Endothelial cell of umbilical vein (primary cell): ENCODE measurements at regions not wholly inside any gene's neighbourhood (a gene's known extent, or its start where the extent isn't known, plus 50 kb on each side); places are given as distances from the start of the nearest gene placed in this dataset.

Experiments used
- BruUV-seq: library from RNA; stranded (reverse); fragments of 400-500 nt; replicated peaks from 2 replicates; lab custom pipeline; 2021; lab: Mats Ljungman, UMichigan
- CTCF ChIA-PET: fragments of 300-600, 350-600 bp; sonication (Branson Sonifier 250); formaldehyde crosslinking; loops from one replicate; lab custom pipeline; 2021; ENCODE audit warnings: antibody characterized with exemption, inconsistent platforms; lab: Charles Lee
- POLR2A ChIA-PET: fragments of 300-600, 350-600 bp; sonication (Branson Sonifier 250); formaldehyde crosslinking; loops from one replicate; lab custom pipeline; 2021; ENCODE audit warnings: antibody characterized with exemption, inconsistent platforms; lab: Charles Lee
- DNase-seq: peaks from one replicate; pipeline ENCODE4 v3.0.0-alpha.2; 2011; ENCODE audit warnings: low read depth, low spot score
- FAIRE-seq: peaks from 2 replicates; lab custom pipeline; 2011; peaks lifted over from hg19 to GRCh38; lab: Jason Lieb, UNC
- H2AFZ ChIP-seq: 2 replicates; pipeline ENCODE4 v1.6.0; 2012; ENCODE audit warnings: low read depth, low read length, control low read depth, inconsistent platforms
- H3K27ac ChIP-seq: 2 replicates; pipeline ENCODE4 v1.5.1; 2011; ENCODE audit warnings: low read depth, mild to moderate bottlenecking, control low read depth, low read length, moderate library complexity; ENCODE audit not compliant: insufficient read depth
- H3K27me3 ChIP-seq, 2 experiments: 2 replicates each; pipeline versions ENCODE4 v1.6.0 to v1.6.1; 2011; ENCODE audit warnings: low read length in 2 of 2, mixed read lengths in 1 of 2; ENCODE audit not compliant: control insufficient read depth in 2 of 2, insufficient read depth in 2 of 2
- H3K36me3 ChIP-seq, 2 experiments: 2 replicates in 1 of 2; 3 replicates in 1 of 2; pipeline ENCODE4 v1.5.1; 2011; ENCODE audit warnings: low read length in 2 of 2, mild to moderate bottlenecking in 1 of 2, moderate library complexity in 1 of 2; ENCODE audit not compliant: control insufficient read depth in 2 of 2, insufficient read depth in 2 of 2; ENCODE audit errors: extremely low read depth in 1 of 2
- H3K4me1 ChIP-seq: 3 replicates; pipeline ENCODE4 v1.5.1; 2011; ENCODE audit warnings: mild to moderate bottlenecking, low read length; ENCODE audit not compliant: control insufficient read depth, insufficient read depth; ENCODE audit errors: extremely low read depth
- H3K4me2 ChIP-seq: 2 replicates; pipeline ENCODE4 v1.6.1; 2011; ENCODE audit warnings: low read length, control low read depth, mixed read lengths; ENCODE audit not compliant: insufficient read depth
- H3K4me3 ChIP-seq, 3 experiments: fragments of 200-600 bp in 1 of 3; sonication (generic), shearing (Covaris generic) in 1 of 3; replicated peaks in 1 of 3; 2 replicates each; pipeline ENCODE4 v1.5.1; 2011 to 2016; ENCODE audit warnings: control low read depth in 3 of 3, low read length in 3 of 3, mild to moderate bottlenecking in 2 of 3, inconsistent platforms in 1 of 3, low read depth in 1 of 3, moderate library complexity in 1 of 3; ENCODE audit not compliant: insufficient read depth in 1 of 3
- H3K79me2 ChIP-seq: 2 replicates; pipeline ENCODE4 v1.6.0; 2012; ENCODE audit warnings: low read length, inconsistent platforms; ENCODE audit not compliant: control insufficient read depth, insufficient read depth
- H3K9ac ChIP-seq: replicated peaks from 2 replicates; pipeline ENCODE3; 2011; ENCODE audit warnings: low read length, control low read depth; ENCODE audit not compliant: insufficient read depth; ENCODE audit errors: extremely low read depth
- H3K9me1 ChIP-seq: replicated peaks from 3 replicates; pipeline ENCODE4 v1.6.0; 2011; ENCODE audit warnings: mild to moderate bottlenecking, low read length; ENCODE audit not compliant: control insufficient read depth, insufficient read depth; ENCODE audit errors: extremely low read depth
- H3K9me3 ChIP-seq: replicated peaks from 2 replicates; pipeline ENCODE4 v1.5.1; 2012; ENCODE audit warnings: low read length, inconsistent platforms; ENCODE audit not compliant: control insufficient read depth, insufficient read depth
- H4K20me1 ChIP-seq: replicated peaks from 2 replicates; pipeline ENCODE3; 2011; ENCODE audit warnings: mild to moderate bottlenecking, low read length; ENCODE audit not compliant: control insufficient read depth, insufficient read depth; ENCODE audit errors: extremely low read depth
- EZH2 ChIP-seq: IDR thresholded peaks from 2 replicates; pipeline ENCODE4 v1.6.1; 2012; ENCODE audit warnings: borderline replicate concordance, low read depth, mild to moderate bottlenecking, moderate library complexity, low read length, inconsistent platforms; ENCODE audit not compliant: severe bottlenecking
- FOS ChIP-seq: IDR thresholded peaks from 2 replicates; pipeline ENCODE4 v1.6.1; 2011; ENCODE audit warnings: mild to moderate bottlenecking, low read length, moderate library complexity, borderline replicate concordance; ENCODE audit not compliant: insufficient read depth
- GATA2 ChIP-seq: IDR thresholded peaks from 2 replicates; pipeline ENCODE4 v1.7.0; 2011; ENCODE audit warnings: low read depth, mild to moderate bottlenecking, moderate library complexity, mixed read lengths, low read length; ENCODE audit not compliant: insufficient read length, insufficient read depth
- JUN ChIP-seq: IDR thresholded peaks from 2 replicates; pipeline ENCODE4 v1.6.1; 2011; ENCODE audit warnings: borderline replicate concordance, low read depth; ENCODE audit not compliant: insufficient read length, insufficient read depth
- MAX ChIP-seq: IDR thresholded peaks from 2 replicates; pipeline ENCODE4 v1.6.1; 2011; ENCODE audit not compliant: insufficient read depth, insufficient read length
- MYC ChIP-seq: IDR thresholded peaks from one replicate; pipeline ENCODE4 v1.6.1; 2011; ENCODE audit warnings: mild to moderate bottlenecking, low read depth, low read length
- POLR2A ChIP-seq: IDR thresholded peaks from 2 replicates; pipeline ENCODE4 v1.6.1; 2012; ENCODE audit warnings: low read depth, mild to moderate bottlenecking, control low read depth, low read length
- POLR2AphosphoS5 ChIP-seq: IDR thresholded peaks from 2 replicates; pipeline ENCODE4 v1.6.1; 2012; ENCODE audit warnings: low read depth, mild to moderate bottlenecking, control low read depth, low read length, moderate library complexity; ENCODE audit not compliant: insufficient read depth
- dilution Hi-C: fragments of 300-500 bp; cut with MboI; formaldehyde crosslinking; loops from one replicate; pipeline ENCODE4 v1.15.0; 2019; ENCODE audit warnings: low sequenced_read_pairs; ENCODE audit not compliant: extremely low pct_ligation_motif_present
- intact Hi-C: fragments of 100-400 bp; cut with micrococcal nuclease; formaldehyde crosslinking; loops from one replicate; pipeline ENCODE4 v1.10.0; 2022
- TF ChIP-seq, protein P1 (sequence below), 2 donors: IDR thresholded peaks; 1 replicate in 1 of 2; 2 replicates in 1 of 2; pipeline ENCODE4 v1.5.1; 2011; ENCODE audit warnings: low read length in 2 of 2, mild to moderate bottlenecking in 2 of 2, moderate library complexity in 2 of 2, control low read depth in 1 of 2, inconsistent platforms in 1 of 2, low read depth in 1 of 2; ENCODE audit not compliant: insufficient read depth in 1 of 2; ENCODE audit errors: extremely low read depth in 1 of 2

- Histone ChIP-seq H3K4me1 (no peaks in the 10 kb centered on the region), H3K27me3 (no peaks in the 10 kb centered on the region), H2AFZ (no peak overlapping the region), H3K79me2 (no peaks in the 10 kb centered on the region), H3K4me3 (no peak overlapping the region), H3K27ac (no peak overlapping the region), H3K9me1 (no peaks in the 10 kb centered on the region), H3K36me3 (no peaks in the 10 kb centered on the region), H3K9me3 (peaks cover 10% of the 10 kb centered on the region), H3K9ac (no peak overlapping the region), H3K4me2 (no peak overlapping the region), H4K20me1 (no peaks in the 10 kb centered on the region)
- ChIA-PET CTCF (no interaction called here), POLR2A (no interaction called here)
- BruUV-seq = no TSS peak
- no peak for FAIRE-seq
- intact Hi-C loops (no loop called here), dilution Hi-C loops (no loop called here)
- TF ChIP-seq POLR2A (no peak), JUN (no peak), MAX (no peak), FOS (no peak), GATA2 (no peak), POLR2AphosphoS5 (no peak), EZH2 (no peak), MYC (no peak)
- TF ChIP-seq, protein P1, sequence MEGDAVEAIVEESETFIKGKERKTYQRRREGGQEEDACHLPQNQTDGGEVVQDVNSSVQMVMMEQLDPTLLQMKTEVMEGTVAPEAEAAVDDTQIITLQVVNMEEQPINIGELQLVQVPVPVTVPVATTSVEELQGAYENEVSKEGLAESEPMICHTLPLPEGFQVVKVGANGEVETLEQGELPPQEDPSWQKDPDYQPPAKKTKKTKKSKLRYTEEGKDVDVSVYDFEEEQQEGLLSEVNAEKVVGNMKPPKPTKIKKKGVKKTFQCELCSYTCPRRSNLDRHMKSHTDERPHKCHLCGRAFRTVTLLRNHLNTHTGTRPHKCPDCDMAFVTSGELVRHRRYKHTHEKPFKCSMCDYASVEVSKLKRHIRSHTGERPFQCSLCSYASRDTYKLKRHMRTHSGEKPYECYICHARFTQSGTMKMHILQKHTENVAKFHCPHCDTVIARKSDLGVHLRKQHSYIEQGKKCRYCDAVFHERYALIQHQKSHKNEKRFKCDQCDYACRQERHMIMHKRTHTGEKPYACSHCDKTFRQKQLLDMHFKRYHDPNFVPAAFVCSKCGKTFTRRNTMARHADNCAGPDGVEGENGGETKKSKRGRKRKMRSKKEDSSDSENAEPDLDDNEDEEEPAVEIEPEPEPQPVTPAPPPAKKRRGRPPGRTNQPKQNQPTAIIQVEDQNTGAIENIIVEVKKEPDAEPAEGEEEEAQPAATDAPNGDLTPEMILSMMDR (IDR thresholded peaks at IDR 0.05; ENCODE audit: extremely low read depth in 1 of 2, insufficient read depth in 1 of 2, low read depth in 1 of 2, low read length in 2 of 2) = no peak
- DNase-seq = no peak
Observed at GRCh38 chr3:74447221-74447620, 167.2 kb downstream of the CNTN3 start.
